ENCODE measurements at regions not wholly inside any gene's neighbourhood (a gene's known extent, or its start where the extent isn't known, plus 50 kb on each side); places are given as distances from the start of the nearest gene placed in this dataset.

DNA sequence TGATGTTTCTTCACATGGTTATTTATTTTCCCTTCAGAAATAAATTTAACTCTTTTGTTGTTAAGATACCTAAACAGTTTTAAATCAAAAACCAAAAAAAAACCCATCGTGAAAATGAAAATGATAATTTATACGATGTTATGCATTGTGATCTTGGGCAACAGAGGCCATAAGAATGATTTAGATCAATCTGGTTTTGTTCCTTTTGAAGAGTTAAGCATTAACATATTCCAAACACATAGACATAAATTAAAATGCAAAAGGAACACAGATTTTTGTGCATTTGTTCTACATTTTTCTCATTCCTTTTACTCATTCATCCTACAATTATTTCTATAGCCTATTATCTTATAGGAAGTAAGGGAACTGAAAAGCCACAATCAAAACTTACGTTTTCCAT lies 226.1 kb upstream of the SEMA3D start:
- no peak for TF ChIP-seq EZH2phosphoT487 (conservative IDR thresholded peaks at IDR 0.05; ENCODE audit: low read length)
- TF ChIP-seq, protein P1, sequence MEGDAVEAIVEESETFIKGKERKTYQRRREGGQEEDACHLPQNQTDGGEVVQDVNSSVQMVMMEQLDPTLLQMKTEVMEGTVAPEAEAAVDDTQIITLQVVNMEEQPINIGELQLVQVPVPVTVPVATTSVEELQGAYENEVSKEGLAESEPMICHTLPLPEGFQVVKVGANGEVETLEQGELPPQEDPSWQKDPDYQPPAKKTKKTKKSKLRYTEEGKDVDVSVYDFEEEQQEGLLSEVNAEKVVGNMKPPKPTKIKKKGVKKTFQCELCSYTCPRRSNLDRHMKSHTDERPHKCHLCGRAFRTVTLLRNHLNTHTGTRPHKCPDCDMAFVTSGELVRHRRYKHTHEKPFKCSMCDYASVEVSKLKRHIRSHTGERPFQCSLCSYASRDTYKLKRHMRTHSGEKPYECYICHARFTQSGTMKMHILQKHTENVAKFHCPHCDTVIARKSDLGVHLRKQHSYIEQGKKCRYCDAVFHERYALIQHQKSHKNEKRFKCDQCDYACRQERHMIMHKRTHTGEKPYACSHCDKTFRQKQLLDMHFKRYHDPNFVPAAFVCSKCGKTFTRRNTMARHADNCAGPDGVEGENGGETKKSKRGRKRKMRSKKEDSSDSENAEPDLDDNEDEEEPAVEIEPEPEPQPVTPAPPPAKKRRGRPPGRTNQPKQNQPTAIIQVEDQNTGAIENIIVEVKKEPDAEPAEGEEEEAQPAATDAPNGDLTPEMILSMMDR (IDR thresholded peaks at IDR 0.05; ENCODE audit: insufficient read depth, low read length, poor library complexity, severe bottlenecking): no peak

GRCh38 chr7:85407391-85407790 lies 220.5 kb upstream of the SEMA3D start:
- no peak for TF ChIP-seq EZH2phosphoT487 (conservative IDR thresholded peaks at IDR 0.05; ENCODE audit: low read length)
- TF ChIP-seq, protein P1 (IDR thresholded peaks at IDR 0.05; ENCODE audit: insufficient read depth, low read length, poor library complexity, severe bottlenecking): no peak
- no peaks in the 10 kb centered on the region for H3K79me2 ChIP-seq (ENCODE audit: insufficient read depth, low read length)
- no peaks in the 10 kb centered on the region for H3K9me2 ChIP-seq (replicated peaks; ENCODE audit: insufficient read depth, low read length)
- H3K4me2 ChIP-seq (ENCODE audit: low read depth, low read length, poor library complexity, severe bottlenecking): no peak overlapping the region
- H3K27me3 ChIP-seq (ENCODE audit: low read length): no peaks in the 10 kb centered on the region
- no peak overlapping the region for H2AFZ ChIP-seq (ENCODE audit: low read depth, low read length, severe bottlenecking)
- no peaks in the 10 kb centered on the region for H3F3A ChIP-seq (ENCODE audit: insufficient read depth)
- H3K9me3 ChIP-seq (ENCODE audit: insufficient read depth, low read length): no peaks in the 10 kb centered on the region
- no peaks in the 10 kb centered on the region; the same call in 1 of the 2 replicates for H4K20me1 ChIP-seq (ENCODE audit: low read depth, low read length)
- no peaks in the 10 kb centered on the region for H3K36me3 ChIP-seq (ENCODE audit: low read length)
- H3K27ac ChIP-seq (ENCODE audit: low read depth, low read length): no peak overlapping the region
- H3K9ac ChIP-seq (ENCODE audit: low read length): no peak overlapping the region
- no peak overlapping the region for H3K4me3 ChIP-seq (ENCODE audit: insufficient read depth, low read length, poor library complexity, severe bottlenecking)

More for the DNA sequence above, 226.1 kb upstream of the SEMA3D start:
- no peak overlapping the region for H3K4me2 ChIP-seq (ENCODE audit: low read depth, low read length, poor library complexity, severe bottlenecking)
- no peaks in the 10 kb centered on the region for H3K9me2 ChIP-seq (replicated peaks; ENCODE audit: insufficient read depth, low read length)
- H3K36me3 ChIP-seq (ENCODE audit: low read length): no peaks in the 10 kb centered on the region
- H3F3A ChIP-seq (ENCODE audit: insufficient read depth): no peaks in the 10 kb centered on the region
- H3K27ac ChIP-seq (ENCODE audit: low read depth, low read length): no peak overlapping the region
- H3K9me3 ChIP-seq (ENCODE audit: insufficient read depth, low read length): no peaks in the 10 kb centered on the region
- no peaks in the 10 kb centered on the region for H3K27me3 ChIP-seq (ENCODE audit: low read length)
- no peak overlapping the region for H2AFZ ChIP-seq (ENCODE audit: low read depth, low read length, severe bottlenecking)
- no peaks in the 10 kb centered on the region for H3K79me2 ChIP-seq (ENCODE audit: insufficient read depth, low read length)
- no peak overlapping the region for H3K4me3 ChIP-seq (ENCODE audit: insufficient read depth, low read length, poor library complexity, severe bottlenecking)
- no peaks in the 10 kb centered on the region; the same call in 1 of the 2 replicates for H4K20me1 ChIP-seq (ENCODE audit: low read depth, low read length)
- no peak overlapping the region for H3K9ac ChIP-seq (ENCODE audit: low read length)

DNA sequence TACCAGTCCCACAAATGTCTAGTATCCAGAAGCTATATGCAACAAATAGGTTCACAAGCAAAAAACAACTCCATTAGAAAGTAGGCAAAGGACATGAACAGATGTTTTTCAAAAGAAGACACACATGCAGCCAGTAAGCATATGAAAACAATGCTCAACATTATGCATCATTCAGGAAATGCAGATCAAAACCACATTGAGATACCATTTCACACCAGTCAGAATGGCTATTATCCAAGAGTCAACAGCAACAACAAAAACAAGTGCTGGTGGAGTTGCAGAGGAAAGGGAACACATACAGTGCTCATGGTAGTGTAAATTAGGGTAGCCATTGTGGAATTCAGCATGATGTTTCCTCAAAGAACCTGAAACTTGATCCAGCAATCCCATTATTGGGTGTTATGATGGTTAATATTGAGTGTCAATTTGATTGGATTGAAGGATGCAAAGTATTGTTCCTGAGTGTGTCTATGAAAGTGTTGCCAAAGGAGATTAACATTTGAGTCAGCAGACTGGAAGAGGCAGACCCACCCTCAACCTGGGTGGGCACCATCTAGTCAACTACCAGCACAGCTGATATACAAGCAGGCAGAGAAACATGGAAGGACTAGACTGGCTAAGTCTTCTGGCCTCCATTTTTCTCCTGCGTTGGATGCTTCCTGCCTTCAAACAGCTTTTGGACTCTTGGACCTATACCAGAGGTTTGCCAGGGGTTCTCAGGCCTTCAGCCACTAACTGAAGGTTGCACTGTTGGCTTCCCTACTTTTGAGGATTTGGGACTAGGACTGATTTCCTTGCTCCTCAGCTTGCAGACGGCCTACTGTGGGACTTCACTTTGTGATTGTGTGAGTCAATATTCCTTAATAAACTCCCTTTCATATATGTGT lies 218.4 kb upstream of the SEMA3D start:
- Histone ChIP-seq H3K79me2 (ENCODE audit: insufficient read depth, low read length) (no peaks in the 10 kb centered on the region), H3K4me2 (ENCODE audit: low read depth, low read length, poor library complexity, severe bottlenecking) (no peak overlapping the region), H3K9me3 (ENCODE audit: insufficient read depth, low read length) (no peaks in the 10 kb centered on the region), H3K9me2 (replicated peaks; ENCODE audit: insufficient read depth, low read length) (no peaks in the 10 kb centered on the region), H3K27ac (ENCODE audit: low read depth, low read length) (no peak overlapping the region), H3F3A (ENCODE audit: insufficient read depth) (no peaks in the 10 kb centered on the region), H3K36me3 (ENCODE audit: low read length) (no peaks in the 10 kb centered on the region), H3K4me3 (ENCODE audit: insufficient read depth, low read length, poor library complexity, severe bottlenecking) (no peak overlapping the region), H3K9ac (ENCODE audit: low read length) (no peak overlapping the region), H4K20me1 (ENCODE audit: low read depth, low read length) (no peaks in the 10 kb centered on the region; the same call in 1 of the 2 replicates), H3K27me3 (ENCODE audit: low read length) (no peaks in the 10 kb centered on the region), H2AFZ (ENCODE audit: low read depth, low read length, severe bottlenecking) (no peak overlapping the region)
- no peak for TF ChIP-seq EZH2phosphoT487 (conservative IDR thresholded peaks at IDR 0.05; ENCODE audit: low read length)
- TF ChIP-seq, protein P1 (IDR thresholded peaks at IDR 0.05; ENCODE audit: insufficient read depth, low read length, poor library complexity, severe bottlenecking): no peak

Measured in SU-DHL-6 (cell line).